ENCODE measurements at regions not wholly inside any gene's neighbourhood (a gene's known extent, or its start where the extent isn't known, plus 50 kb on each side); places are given as distances from the start of the nearest gene placed in this dataset.

DNA sequence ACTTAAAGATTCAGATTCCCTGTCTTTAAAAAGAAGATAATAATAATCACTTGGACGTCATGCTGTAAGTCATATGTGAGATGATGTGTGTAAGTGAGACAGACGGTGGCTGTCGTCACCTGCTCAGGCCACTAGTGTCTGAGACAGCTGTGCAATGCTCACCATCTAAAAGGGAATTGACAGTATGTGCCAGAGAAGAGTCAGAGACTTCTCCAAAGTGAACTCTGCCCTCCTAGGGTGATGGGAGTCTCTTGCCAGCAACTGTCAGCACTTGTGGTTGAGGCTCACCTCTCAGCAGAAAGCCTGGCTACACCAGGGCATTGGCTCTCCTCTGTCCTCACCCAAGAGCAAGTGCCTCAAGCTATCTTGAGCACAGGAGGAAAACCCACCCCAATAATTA lies 131.6 kb upstream of the DNAJC10 start:
- FAIRE-seq, result no peak
- DNase-seq (ENCODE audit: low read depth in 1 of 2, low spot score in 1 of 2), result no peak
- TF ChIP-seq FOXS1 (CRISPR knock-in tag; IDR thresholded peaks at IDR 0.05) (no peak), BHLHE40 (IDR thresholded peaks at IDR 0.05; ENCODE audit: low read depth, low read length) (no peak), GATA3 (IDR thresholded peaks at IDR 0.05; ENCODE audit: borderline replicate concordance) (no peak), BCL3 (IDR thresholded peaks at IDR 0.05) (no peak), CHD2 (IDR thresholded peaks at IDR 0.05; ENCODE audit: low read length, partially characterized antibody) (no peak), EHF (CRISPR knock-in tag; IDR thresholded peaks at IDR 0.05) (no peak), MYC (IDR thresholded peaks at IDR 0.05; ENCODE audit: borderline replicate concordance, low read length) (no peak), HOXB13 (CRISPR knock-in tag; IDR thresholded peaks at IDR 0.05; ENCODE audit: low read depth) (no peak)
- TF ChIP-seq, protein P1, sequence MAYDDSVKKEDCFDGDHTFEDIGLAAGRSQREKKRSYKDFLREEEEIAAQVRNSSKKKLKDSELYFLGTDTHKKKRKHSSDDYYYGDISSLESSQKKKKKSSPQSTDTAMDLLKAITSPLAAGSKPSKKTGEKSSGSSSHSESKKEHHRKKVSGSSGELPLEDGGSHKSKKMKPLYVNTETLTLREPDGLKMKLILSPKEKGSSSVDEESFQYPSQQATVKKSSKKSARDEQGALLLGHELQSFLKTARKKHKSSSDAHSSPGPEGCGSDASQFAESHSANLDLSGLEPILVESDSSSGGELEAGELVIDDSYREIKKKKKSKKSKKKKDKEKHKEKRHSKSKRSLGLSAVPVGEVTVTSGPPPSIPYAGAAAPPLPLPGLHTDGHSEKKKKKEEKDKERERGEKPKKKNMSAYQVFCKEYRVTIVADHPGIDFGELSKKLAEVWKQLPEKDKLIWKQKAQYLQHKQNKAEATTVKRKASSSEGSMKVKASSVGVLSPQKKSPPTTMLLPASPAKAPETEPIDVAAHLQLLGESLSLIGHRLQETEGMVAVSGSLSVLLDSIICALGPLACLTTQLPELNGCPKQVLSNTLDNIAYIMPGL (CRISPR knock-in tag; IDR thresholded peaks at IDR 0.05; ENCODE audit: borderline replicate concordance), result no peak
- ATAC-seq, result no peak
- Histone ChIP-seq H3K4me1 (peaks cover 6% of the 10 kb centered on the region; the same call in 1 of the 3 replicates), H3K4me2 (no peak overlapping the region), H3K9me3 (no peaks in the 10 kb centered on the region), H3K4me3 (no peak overlapping the region), H3K27ac (no peak overlapping the region)
- CTCF ChIA-PET, result no interaction called here
- WGBS (ENCODE audit: missing lambda C conversion rate), result 87% methylated on average over 3 of the region's 3 CpGs
- POLR2A ChIA-PET, result no interaction called here

DNA sequence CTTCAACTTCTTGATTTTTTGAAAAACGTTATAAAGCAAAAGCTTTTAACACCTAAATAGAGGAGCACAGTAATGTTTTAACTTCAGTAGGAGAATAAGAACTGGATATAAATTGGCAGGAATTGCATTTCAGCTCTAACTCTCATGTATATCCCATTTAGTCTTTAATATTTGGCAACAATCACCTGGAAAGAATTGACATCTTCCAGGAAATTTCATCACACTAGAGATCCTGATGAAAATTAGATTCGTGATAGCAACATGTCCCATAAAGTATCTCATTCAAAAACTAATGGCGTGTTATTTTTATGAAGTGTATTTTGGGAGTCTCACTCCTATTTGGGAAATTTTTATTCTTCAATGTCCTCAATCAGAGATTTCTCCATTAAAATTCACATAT lies 131.1 kb upstream of the DNAJC10 start:
- Histone ChIP-seq H3K4me3 (no peak overlapping the region), H3K4me2 (no peak overlapping the region), H3K4me1 (peaks cover 6% of the 10 kb centered on the region; the same call in 1 of the 3 replicates), H3K27ac (no peak overlapping the region), H3K9me3 (no peaks in the 10 kb centered on the region)
- ChIA-PET POLR2A (no interaction called here), CTCF (no interaction called here)
- FAIRE-seq, result no peak
- no peak for ATAC-seq
- no peak for DNase-seq (ENCODE audit: low read depth in 1 of 2, low spot score in 1 of 2)
- TF ChIP-seq RCOR1 (IDR thresholded peaks at IDR 0.05; ENCODE audit: low read depth, low read length), result no peak
- no peak for TF ChIP-seq GATA3 (IDR thresholded peaks at IDR 0.05; ENCODE audit: borderline replicate concordance)
- TF ChIP-seq CEBPB (IDR thresholded peaks at IDR 0.05), result no peak
- no peak for TF ChIP-seq ZNF302 (CRISPR knock-in tag; IDR thresholded peaks at IDR 0.05)
- TF ChIP-seq CHD4 (IDR thresholded peaks at IDR 0.05; ENCODE audit: borderline replicate concordance), result no peak
- TF ChIP-seq, protein P1 (CRISPR knock-in tag; IDR thresholded peaks at IDR 0.05; ENCODE audit: borderline replicate concordance), result no peak
- TF ChIP-seq KDM5A (IDR thresholded peaks at IDR 0.05), result no peak
- TF ChIP-seq SMC3 (IDR thresholded peaks at IDR 0.05), result no peak
- no peak for TF ChIP-seq CBX8 (IDR thresholded peaks at IDR 0.05)
- no peak for TF ChIP-seq NPAS2 (CRISPR knock-in tag; IDR thresholded peaks at IDR 0.05; ENCODE audit: borderline replicate concordance)
- TF ChIP-seq RARB (CRISPR knock-in tag; IDR thresholded peaks at IDR 0.05), result no peak
- no peak for TF ChIP-seq JUN (IDR thresholded peaks at IDR 0.05)
- TF ChIP-seq BHLHE40 (IDR thresholded peaks at IDR 0.05; ENCODE audit: low read depth, low read length), result no peak
- TF ChIP-seq NR3C1 (IDR thresholded peaks at IDR 0.05), result no peak
- TF ChIP-seq POLR2AphosphoS2 (conservative IDR thresholded peaks at IDR 0.05; ENCODE audit: low read length), result no peak
- TF ChIP-seq CHD2 (IDR thresholded peaks at IDR 0.05; ENCODE audit: low read length, partially characterized antibody), result no peak
- TF ChIP-seq MYC (IDR thresholded peaks at IDR 0.05; ENCODE audit: borderline replicate concordance, low read length), result no peak
- no peak for TF ChIP-seq PHF8 (IDR thresholded peaks at IDR 0.05; ENCODE audit: borderline replicate concordance, low read depth)
- WGBS (ENCODE audit: missing lambda C conversion rate), result 44% methylated on average over 3 of the region's 3 CpGs
